GM21717 (cell line): ENCODE measurements at regions not wholly inside any gene's neighbourhood (a gene's known extent, or its start where the extent isn't known, plus 50 kb on each side); places are given as distances from the start of the nearest gene placed in this dataset.

Experiments used
- ATAC-seq: cut with Tn5 transposase; IDR thresholded peaks from one replicate; pipeline ENCODE4 v1.9.1; 2021; ENCODE audit warnings: mild to moderate bottlenecking, moderate library complexity; ENCODE audit not compliant: unreplicated experiment

DNA sequence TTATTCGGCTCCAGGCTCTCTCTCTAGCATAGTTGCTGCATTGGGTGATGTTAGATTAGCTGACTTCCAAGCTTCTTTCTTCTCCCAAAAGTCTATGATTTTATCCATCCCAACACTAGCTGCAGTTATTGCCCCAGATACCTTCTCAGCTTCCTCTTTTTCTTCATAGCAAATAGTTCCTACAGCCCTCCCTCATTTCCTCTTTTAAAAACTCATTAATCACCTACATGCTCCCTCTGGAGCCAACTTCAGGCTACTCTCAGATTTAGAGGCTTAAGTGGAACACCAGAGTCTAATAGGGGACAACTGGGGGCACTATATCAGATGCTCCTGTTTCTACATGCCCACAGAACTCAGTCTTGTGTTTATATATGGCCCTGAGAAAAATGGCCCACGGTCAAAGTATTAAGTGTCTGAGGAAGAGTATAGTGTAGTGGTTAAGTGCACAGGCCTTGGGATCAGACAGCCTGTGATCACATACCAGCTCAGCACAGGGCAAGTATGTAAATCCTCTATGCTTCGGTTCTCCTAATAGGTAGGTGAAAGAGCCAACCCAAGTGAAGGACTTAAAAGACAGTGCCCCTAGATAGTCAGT is 241.9 kb upstream of the SLC14A2 start:
- no peak for ATAC-seq

DNA sequence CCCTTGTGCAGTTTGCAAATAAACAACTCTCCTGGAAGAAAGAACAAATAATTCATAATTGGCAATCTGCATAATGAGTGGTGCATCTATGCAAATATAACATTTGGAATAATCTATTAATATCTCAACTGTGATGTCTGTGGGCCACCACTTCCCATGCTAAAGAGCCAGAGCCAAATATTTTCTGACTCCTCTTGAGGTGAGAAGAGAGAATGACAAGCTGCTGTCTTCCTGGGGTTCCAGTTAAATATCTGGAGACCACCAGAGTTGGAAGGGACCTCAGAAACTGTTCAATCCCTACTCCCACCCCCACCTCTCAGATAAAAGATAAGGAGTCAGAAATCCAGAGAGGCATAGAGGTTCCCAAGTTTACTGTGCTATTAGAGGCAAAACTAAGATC is 241.0 kb upstream of the SLC14A2 start:
- ATAC-seq, result no peak

DNA sequence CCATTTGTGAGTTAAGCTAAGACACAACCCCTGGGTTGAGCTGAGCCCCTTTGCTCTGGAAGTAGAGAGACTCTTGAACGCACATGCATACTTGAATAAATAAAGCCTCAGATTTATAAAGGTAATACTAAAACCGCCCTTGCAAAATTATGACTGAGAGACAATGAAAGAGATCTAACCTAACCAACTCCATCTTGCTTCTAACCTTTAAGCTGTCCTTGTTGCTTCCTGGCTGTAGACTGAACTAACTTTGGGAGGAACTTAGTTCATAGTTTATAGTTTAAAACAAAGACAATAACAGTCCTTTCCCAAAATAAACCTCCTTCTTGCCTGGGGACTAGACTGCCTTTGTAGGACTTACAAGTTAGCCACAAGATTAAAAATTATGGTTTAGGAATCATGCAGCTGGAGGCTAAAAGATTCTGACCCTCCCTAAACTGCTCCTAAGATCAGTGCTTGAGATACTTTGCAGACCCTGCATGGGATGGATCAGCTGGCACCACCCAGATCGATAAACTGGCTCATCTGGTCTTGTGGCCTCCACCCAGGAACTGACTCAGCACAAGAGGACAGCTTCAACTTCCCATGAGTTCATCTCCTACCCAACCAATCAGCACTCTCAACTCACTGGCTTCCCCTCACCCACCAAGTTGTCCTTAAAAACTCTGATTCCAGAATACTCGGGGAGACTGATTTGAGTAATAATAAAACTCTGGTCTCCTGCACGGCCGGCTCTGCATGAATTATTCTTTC is 240.2 kb upstream of the SLC14A2 start:
- ATAC-seq, result no peak

DNA sequence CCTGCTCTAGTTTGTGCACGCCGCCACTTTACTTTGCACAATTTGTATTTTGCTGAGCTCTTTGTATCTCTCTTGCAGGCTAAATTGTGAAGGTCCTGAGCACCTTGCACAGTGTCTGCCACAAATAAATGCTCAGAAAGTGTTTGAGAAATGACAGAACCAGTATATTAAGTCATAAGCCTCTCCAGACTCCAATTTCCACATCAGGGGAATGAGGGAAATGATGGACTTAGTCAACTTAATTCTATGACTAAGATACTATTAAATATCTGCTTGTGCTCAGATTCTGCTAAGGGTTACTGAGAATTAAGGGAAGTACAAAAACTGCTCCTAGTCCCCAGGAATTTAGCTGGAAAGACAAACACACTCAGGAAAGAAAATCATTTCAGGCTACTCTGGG is 239.1 kb upstream of the SLC14A2 start:
- ATAC-seq, result no peak

DNA sequence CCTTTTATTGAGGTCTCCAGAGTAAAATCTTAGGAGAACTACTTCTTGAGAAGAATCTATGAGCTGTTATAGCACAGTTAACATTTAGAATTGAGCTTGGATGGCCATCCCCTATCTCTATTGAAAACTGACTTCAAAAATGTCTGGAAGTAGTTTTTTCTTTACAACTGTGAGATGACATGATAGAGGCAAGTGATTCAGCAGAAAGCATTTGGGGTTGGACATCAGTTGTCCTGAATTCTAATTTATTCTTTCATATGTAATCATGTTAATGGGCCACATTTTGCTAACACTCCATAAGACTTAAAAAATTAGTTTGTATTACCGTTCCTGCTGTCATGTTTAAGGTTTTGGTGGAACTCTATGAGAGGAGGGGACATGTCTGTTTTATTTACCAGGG is 237.0 kb upstream of the SLC14A2 start:
- ATAC-seq, result no peak

DNA sequence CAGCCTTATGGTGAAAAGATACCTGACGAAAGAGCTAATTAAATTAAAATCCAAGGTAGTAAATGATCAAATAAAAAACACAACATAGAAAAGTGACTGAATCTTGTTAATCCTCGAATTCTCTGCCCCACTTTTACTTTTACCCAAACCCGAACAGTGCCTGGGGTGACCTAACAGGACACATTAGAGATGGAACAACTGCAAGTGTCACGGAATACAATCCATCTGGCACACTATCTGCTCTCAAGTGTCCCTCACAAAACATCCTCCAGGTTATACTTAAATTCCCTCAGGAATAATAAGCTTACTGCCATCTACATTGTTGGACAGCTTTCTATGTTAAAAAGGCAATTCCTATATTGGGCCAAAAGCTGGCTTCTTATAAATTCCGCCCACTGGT is 236.3 kb upstream of the SLC14A2 start:
- ATAC-seq, result no peak

DNA sequence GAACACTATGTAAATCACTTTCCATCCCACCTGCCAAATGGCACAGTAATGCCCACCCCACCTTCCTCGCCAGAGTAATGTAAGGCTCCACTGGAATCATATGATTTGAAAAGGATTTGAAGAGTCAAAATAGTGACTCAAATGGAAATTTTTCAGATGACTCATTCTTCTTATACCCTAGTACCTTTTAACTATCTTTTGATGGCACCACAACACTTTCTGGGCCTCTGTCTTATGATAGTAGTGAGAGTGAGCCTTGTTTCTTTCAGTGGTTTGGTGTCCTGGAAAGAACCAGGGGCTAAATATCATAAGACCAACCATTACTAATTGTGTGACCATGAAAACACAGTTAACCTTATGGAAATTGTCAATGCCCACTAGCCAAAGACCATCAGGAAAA is 235.4 kb upstream of the SLC14A2 start:
- ATAC-seq, result peak; percentile 65

DNA sequence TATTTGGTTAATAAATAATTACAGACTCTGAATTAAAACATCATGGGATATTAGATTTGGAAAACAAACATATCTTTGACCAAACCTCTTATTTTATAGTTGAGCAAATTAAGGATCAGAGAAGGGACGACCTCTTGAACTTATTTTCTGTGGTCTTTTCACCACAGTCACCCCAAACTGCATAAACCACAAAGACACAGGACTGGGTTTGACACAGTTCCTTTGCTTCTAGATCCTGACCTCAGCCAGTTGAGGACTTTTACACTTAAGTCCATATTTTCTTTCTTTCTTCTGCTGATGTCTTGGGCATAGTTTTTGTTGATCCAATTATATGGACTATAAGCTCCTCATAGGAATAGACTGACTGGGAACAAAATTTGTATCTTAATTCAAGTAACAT is 234.0 kb upstream of the SLC14A2 start:
- ATAC-seq, result no peak

DNA sequence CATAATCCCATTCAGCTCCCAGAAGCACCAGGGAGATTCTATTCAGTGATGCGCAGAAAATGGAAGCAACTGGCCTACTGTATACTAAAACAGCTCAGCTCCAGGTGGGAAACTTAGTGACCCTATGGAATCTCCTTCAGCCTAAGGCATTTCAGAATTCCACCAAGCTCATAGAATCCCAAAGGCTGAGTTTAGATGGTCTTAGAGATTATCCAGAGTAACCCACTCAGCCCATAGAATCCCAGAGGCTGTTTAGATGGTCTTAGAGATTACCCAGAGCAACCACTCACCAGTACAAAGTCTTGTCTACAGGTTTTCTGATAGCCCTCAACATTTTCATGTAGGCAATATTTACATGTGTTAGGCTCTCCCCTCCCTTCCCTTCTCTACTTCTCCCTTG is 232.0 kb upstream of the SLC14A2 start:
- no peak for ATAC-seq

DNA sequence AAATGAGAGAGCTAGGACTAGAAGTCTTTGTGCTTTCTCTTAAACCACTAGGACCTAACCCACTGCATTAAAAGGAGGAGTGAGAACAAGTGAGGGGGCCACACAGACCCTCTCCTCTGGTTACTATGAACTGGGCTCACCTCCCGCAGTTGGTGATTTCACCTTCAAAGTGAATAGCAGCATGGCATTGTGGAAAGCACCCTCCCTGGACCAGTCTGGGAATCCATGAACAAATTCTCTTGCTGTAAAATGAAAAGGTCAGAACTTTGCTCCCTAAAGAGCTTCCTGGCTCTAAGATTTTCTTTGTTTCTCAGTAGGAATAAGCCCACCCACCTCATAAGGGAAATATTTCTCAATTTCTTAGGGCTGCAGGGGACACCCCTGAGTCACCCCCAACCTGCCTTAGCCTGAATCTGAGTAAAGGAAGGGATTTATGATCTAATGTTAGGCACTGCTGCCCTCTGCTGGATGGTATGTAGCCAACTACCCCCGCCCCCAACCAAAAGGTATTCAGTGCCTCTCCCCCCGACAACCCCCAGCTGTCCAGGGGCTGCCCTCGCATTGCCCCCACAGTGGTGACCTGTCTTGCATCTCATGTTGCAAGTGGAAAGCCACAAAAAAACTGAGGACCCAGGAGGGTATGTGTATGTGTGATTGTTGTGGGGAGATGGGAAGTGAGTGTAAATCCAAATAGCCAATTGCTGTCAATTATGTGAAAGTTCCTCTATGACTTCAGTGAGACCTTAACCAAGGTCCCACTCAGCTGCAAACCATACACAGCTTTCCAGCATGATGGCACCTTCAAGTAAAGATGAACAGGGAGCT is 230.9 kb upstream of the SLC14A2 start:
- no peak for ATAC-seq

DNA sequence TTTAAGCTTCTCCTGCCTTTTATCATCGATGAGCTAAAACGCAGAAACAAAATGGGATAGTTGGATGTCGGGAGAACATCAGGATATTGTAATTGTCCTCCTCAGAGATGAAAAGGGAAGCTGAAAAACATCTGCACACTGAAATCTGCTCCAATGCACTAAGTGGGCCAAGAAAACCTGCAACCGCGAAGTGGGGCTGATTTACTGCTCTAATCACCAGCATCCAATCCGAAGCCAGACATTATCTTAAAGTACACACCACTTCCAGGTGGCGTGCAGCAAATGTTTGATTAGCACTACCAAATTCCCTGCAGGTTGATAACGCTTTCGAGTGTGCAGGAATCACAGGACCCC is 230.3 kb upstream of the SLC14A2 start:
- ATAC-seq, result no peak

DNA sequence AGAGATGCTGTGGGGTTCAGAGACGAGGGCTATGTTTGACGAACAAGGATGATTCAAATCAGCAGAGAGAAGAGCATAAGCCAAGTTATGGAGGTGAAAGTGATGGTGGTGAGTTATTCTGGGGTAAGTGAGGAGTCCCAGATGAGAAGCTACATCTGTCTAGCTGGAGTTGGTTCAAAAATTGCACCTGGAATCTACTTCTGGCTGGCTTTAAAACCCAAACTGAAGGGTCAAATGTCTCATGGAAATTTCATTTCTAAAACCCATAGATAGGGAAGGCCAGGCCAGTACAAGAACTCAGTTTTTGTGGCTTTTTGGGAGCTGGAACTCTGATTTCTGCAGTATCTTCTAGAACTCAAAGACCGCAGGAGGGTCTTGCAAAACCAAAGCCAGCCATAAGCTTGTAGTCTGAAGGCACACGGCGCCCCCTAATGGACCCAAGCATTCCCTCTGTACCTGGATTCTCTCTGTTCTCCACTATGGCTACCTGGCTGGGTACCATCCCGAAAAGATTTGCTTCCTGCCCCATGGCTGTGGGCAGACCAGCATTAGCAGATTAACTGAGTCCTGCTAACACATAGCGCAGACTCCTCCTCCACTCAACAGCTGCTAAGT is 229.1 kb upstream of the SLC14A2 start:
- ATAC-seq, result no peak

DNA sequence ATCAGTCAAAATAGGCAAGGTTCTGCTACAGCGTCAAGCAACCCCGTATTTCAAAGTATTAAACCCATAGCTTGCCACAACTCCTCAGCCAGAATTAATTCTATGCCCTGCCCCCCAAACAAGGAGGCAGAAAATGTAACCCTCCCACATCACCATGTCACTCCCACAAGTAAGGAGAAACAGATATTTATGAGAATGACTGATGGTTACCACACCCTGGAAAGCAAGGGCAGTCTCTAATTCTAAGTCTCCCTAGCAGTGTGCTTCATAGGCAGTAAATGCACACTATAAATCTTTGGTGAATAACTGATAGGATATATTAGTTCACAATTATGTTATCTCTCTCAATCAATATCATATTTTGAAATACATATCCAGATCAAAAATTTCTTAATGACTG is 228.0 kb upstream of the SLC14A2 start:
- no peak for ATAC-seq

DNA sequence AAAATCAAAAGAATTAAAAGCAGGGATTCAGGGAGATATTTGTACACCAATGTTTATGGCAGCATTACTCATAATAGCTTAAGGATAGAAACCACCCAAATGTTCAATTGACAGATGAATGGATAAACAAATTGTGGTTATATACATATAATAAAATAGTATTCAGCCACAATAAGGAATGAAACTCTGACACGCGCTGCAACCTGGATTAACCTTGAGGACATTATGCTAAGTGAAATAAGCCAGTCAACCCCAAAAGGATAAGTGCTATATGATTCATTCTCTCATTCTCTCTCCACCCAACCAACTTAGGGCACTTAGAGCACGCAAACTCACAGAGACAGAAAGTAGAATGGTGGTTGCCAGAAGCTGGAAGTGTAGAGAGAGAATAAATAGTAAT is 216.8 kb upstream of the SLC14A2 start:
- ATAC-seq, result no peak

DNA sequence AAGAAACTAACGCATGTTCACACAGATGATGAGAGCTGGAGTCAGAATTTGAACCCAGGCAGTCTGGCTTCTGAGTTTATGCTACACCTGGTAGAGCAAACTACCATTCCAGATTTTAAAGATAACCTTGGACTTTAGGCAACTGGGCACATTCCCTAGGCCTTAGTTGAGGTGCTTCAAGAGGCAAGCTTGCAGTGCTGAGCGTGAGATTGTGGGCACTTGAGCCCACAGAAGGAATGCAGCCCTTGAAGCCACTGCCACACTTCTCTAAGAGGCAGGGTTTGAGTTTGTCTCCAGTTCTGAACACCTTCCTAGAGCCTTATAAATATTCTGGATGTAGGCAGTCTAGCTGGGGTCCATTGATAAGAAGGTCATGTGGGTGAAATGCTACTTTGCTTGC is 216.1 kb upstream of the SLC14A2 start:
- ATAC-seq, result no peak

DNA sequence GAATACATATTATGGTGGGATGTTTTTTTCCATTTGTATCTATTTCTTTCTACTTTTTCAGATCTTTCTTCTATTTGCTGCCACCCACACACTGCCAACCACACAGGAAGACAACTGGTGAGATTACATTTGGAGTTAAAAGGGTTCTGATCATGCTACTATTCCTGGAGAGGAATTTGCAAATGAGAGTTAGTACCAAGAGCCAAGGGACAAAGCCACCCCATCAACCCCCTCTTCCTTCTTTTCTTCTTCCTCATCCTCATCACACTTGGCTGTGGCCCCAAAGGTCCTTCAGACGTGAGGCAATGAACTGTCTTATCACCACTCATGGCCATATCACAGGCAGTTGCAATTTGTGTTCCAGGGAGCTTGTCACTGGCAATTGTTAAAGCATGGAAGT is 215.6 kb upstream of the SLC14A2 start:
- ATAC-seq, result no peak

DNA sequence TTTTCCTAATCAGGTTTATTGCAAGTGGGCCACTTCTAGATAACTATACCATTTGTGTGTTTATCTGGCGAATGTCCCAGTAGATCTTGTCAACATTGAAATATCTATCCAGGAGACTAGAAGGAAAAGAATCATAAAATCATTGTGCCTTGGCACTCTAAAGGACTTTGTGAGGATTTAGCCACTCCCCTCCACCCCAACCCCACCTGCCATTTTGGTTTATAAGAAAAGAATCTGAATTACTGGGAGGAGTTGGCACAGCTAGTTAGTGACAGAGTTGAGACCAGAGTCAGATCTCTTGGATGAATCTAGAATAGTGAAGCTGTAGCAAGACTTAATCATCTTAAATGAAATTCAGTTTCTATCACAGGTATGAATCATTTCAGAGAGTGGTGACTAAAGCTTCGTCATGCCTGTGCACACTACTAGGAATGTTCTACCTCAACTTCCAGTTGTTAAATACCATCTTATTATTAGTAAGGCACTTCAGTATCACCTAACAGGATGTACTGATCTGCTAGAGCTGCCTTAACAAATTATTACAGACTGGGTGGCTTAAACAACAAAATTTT is 212.7 kb upstream of the SLC14A2 start:
- ATAC-seq, result no peak

DNA sequence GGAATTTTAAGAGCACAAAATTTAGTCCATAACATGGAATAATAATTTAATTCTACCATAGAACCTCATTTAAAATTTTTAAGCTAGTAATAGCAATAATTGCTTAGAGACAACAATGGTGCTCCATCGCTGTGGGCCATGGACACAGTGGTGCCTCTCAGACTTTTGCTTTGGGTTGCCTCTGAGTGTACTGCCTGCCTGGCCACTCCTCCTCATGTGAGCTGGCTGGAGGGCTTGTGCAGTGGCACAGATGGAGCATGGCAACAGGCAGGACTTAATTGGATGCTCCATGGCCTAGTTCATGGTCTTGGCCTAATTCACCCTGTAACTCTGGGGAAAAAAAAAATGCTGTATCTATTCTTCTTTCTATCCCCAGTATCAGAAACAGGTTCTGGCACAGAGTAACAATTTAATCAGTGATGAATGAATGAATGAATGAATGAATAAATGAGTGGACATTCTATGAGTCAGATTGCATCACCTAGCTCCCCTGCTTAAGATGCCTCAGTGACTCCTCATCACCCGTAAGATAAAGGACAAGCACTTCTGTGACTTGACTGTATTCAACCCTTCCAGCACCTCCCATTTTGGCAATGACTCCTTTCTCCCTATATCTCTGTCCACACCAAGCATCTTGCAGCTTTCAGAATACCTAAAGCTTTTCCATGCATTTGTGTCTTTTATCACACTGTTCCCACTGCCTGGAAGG is 211.8 kb upstream of the SLC14A2 start:
- no peak for ATAC-seq

DNA sequence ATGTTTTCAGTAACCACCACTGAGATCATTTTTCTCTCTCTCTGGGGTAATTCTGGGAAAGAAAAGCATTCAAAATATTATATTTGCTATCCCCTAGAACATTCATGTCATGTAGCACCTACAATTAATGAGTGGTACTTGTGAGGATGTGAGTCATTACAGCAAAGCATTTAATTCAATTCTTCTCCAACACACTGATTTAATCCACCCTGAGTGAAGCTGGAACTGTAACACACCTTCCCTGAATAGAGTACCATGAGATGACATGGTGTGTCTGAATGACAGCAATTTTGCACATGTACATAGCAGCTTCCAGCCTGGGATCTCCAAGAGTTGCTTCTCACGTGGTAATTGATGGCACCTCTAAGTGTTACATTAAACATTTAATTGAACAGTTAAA is 207.1 kb upstream of the SLC14A2 start:
- ATAC-seq, result no peak

DNA sequence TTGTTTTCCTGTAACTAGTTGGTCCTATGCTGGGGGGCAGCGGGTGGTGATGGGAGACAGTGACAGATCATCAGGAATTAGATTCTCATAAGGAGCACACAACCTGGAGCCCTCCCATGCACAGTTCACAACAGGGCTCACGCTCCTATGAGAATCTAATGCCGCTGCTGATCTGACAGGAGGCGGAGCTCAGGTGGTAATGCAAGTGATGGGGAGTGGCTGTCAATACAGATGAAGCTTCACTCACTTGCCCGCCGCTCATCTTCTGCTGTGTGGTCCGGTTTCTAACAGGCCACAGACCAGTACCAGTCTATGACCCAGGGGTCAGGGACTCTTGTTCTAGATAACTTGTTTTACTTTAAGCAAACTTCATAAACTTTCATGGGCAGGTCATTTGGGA is 205.3 kb upstream of the SLC14A2 start:
- no peak for ATAC-seq

DNA sequence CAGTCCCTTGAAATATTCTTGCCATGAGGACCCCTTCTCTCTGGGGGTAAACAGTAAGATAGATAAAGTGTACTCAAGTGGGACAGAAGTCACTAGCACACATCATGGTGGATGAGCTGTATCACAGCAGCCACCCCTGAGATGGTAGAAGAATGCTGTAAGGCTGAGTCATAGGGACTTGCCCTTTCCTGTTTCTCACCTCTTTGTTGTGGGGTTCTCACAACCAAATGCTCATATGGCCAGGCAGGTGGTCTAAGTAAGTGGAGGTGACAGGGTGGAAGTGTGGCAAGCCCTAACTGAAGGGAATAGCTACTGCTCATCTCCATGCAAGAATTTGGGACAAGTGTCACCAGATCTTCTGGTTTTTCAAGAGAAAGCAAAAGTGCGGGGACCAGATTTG is 202.7 kb upstream of the SLC14A2 start:
- ATAC-seq, result no peak
